LNCAP (cell line): ENCODE measurements at regions not wholly inside any gene's neighbourhood (a gene's known extent, or its start where the extent isn't known, plus 50 kb on each side); places are given as distances from the start of the nearest gene placed in this dataset.

Source experiments
- TF ChIP-seq, protein P1 (sequence below): fragments of 450-650 bp; IDR thresholded peaks from 2 replicates; pipeline ENCODE4 v1.5.1; 2017; ENCODE audit warnings: mild to moderate bottlenecking

DNA sequence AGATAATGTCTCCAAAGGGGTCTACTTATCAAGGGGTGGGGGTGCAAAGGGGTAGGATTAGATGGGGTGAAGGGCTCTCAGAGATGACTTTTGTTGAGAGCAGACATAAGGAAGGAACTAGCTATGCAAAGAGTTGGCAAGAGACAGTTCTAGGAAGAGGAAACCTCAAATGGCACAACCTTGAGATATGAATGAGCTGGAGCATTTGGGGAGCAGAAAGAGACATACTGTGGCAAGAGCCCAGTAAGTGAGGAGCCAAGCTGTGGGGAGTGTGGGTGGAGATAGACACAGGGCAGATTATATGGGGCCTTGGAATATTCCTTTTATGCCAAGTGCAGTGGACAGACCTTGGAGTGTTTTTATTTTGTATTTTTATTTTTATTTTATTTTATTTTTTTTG, 84.8 kb upstream of the BTG3 start:
- TF ChIP-seq, protein P1, sequence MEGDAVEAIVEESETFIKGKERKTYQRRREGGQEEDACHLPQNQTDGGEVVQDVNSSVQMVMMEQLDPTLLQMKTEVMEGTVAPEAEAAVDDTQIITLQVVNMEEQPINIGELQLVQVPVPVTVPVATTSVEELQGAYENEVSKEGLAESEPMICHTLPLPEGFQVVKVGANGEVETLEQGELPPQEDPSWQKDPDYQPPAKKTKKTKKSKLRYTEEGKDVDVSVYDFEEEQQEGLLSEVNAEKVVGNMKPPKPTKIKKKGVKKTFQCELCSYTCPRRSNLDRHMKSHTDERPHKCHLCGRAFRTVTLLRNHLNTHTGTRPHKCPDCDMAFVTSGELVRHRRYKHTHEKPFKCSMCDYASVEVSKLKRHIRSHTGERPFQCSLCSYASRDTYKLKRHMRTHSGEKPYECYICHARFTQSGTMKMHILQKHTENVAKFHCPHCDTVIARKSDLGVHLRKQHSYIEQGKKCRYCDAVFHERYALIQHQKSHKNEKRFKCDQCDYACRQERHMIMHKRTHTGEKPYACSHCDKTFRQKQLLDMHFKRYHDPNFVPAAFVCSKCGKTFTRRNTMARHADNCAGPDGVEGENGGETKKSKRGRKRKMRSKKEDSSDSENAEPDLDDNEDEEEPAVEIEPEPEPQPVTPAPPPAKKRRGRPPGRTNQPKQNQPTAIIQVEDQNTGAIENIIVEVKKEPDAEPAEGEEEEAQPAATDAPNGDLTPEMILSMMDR: no peak

DNA sequence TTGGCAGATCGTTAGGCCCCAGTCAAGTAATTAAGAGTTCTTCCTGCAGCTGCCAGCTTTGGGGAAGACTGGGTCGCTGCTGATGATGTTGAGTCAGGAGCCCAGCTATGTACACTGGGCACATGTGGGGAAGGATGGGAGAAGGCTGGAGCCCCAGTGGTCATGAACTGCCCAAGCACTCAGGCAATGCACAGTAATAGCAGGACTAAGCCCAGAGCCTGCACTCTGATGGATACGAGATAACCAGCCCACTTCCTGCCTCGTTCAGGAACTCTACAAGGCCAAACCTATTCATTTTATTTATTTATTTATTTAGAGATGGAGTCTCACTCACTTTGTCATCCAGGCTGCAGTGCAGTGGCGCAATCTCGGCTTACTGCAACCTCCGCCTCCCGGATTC, 81.1 kb upstream of the BTG3 start:
- TF ChIP-seq, protein P1: no peak

DNA sequence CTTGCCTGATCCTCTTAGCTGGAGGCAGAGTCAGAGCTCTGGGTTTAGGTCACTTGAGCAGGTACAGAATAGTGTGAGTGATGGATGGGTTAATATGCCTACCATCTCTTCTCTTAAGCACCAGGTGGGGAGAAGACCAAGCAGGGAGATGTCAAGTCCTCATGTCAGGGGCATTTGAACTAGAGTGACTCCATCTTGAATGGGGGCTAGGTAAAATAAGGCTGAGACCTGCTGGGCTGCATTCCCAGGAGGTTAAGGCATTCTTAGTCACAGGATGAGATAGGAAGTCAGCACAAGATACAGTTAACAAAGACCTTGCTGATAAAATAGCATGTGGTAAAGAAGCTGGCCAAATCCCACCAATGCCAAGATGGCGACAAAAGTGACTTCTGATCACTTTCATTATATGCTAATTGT, 77.4 kb upstream of the BTG3 start:
- TF ChIP-seq, protein P1: no peak

DNA sequence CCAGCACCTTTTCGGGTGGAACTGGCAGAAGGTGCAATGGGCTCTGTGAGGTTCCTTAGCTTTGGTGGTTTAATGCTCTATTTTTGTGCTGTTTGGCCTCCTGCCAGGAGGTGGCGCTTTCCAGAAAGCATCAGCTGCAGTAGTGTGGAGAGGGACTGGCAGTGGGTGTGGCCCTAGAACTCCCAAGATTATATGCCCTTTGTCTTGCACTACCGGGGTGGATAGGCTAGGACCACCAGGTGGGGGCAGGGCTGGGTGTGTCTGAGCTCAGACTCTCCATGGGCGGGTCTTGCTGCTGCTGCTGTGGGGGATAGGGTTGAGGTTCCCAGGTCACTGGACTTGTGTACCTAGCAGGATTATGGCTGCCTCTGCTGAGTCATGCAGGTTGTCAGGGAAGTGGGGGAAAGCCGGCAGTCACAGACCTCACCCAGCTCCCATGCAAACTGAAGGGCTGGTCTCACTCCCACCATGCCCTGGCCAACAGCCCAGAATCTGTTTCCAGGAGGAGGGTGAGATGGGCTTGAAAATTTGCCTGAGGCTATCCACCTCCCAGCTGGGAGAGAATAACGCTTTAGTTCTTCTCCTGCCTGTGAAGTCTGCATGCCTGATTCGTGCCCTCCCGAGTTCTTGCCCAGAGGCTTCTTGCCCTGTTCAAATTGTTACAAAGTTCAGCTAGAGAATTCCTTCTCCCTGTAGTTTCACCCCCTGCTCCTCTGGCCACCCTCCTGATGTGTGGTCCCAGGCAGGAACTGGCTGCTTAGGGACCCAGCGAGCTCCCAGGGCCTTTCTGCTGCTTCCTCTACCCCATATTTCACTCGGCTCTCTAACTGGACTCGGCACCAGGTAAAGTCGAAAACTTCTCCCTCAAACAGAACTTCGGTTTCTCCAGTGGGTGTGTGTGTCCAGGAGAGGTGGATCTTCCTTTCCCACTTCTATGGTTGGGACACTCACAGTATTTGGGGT, 76.5 kb upstream of the BTG3 start:
- TF ChIP-seq, protein P1: peak; percentile 21; the same call in 1 of the 2 replicates

DNA sequence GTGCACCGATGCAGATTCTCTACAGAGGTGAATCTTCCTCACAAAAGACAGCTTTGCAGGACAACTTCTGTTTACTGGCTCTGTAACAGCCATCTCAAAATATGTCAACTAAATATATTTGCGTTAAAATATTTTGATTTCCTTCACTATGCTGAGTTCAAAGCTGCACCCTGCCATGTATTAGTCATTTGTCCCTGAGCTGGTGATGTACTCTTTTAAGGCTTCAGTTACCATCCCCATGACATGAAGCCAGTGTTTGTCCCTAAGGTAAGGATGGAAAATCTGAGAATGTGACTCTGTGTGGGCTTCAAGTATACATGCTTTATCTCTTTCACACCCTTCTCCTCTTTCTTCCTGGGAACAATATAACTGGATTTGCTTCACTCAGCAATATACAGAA, 70.2 kb upstream of the BTG3 start:
- TF ChIP-seq, protein P1: no peak

DNA sequence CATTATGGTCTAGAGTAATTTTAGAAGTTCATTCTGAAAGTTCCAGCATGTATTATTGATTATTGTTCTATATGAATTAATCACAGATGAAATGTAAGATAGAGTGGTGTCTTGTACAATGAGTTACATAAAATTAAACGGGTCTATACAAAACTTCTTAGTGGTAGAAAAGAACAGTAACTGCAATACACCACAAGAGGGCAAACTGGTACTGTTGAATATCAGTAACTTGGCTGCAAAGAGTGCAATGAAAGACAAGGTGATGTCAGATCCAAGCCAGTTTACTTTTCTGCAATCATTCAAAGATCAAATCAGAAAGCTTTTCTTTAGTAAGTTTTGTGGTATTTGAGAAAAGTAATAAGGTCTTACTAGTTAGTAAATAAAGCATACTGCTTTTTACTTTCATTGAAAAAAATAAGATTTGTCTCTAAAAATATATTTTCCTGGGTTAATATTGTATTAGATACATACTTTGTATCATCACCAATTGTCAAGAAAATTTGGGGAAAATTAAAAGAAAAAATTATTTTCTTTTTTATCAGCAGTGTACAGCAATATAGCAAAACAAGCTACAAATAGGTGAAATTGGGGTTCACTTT, 66.4 kb upstream of the BTG3 start:
- TF ChIP-seq, protein P1: peak; percentile 77

DNA sequence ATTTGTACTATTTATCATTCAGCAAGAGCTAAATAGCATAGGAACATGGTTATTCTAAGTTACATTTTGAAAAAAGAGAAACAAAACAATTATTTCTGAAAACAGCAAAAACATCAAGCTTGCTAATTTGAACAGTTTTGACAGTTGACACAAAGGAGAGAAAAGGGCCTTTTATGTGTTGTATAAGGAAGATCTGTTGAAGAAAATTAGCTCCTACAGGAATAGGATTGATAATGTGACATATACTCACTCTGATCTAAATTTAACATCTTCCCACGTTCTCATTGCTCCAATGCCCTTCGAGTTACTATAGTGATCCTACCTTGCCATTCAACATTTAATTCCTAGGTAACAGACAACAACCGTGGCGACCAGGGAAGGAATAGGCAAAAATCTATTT, 61.4 kb upstream of the BTG3 start:
- TF ChIP-seq, protein P1: no peak
